ENCODE measurements at regions not wholly inside any gene's neighbourhood (a gene's known extent, or its start where the extent isn't known, plus 50 kb on each side); places are given as distances from the start of the nearest gene placed in this dataset.
A peak's percentile ranks its signal among the peaks of the same experiment; 100 is the strongest.
"Not testable (repeated sequence)": the region's sequence is repeated elsewhere in the genome, so short reads cannot be mapped to it uniquely, and the experiment has no call there.

DNA sequence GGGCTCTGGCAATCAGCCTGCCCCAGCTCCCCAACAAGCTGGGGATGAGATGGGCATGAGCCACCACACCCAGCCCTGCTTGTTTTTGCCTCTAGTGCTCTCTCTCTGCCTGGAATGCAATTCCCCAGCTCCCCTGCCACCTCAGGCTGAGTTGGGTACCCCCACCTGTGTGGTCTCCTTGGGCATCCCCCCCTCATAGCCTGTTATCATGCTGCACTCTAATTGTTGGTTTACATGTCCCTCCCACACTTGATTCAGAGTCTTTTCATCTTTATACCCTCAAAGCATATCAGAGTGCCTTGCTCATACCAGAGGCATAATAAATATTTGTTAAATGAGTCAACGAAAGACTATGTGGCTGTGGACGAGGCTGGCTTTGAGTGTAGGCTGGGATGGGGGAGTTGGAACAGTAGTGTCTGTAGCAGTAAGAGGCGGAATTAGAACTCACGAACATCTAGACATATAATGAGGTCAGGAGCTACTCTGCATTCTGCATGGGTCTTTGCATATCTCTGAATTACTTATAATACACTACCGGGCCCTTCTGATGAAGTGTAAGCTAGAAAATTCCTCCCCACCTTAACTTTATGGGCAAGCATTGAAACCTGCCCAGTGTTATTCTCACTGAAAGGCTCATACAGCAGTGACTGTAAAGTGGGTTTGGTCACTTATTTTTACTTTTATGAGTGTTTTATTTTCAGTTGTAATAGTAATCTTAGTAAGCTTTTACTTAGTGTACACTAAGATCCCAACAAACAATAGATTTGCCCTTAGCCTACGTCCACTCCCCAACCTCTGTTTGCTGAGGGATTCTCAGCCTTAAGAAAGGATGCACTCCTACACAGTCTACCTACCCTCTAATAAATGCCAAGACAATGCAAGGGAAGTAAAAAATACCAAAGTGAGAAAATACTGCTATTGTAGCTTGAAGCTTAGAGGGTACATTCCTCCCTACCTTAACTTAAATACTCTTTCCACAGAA lies 58.7 kb downstream of the EDN1 start:
- peak in 1 of 2 donors; percentile 61 for DNase-seq (ENCODE audit: low read depth in 2 of 2)

GRCh38 chr6:12350644-12351170 lies 60.5 kb downstream of the EDN1 start:
- no peak for DNase-seq (ENCODE audit: low read depth in 2 of 2)

DNA sequence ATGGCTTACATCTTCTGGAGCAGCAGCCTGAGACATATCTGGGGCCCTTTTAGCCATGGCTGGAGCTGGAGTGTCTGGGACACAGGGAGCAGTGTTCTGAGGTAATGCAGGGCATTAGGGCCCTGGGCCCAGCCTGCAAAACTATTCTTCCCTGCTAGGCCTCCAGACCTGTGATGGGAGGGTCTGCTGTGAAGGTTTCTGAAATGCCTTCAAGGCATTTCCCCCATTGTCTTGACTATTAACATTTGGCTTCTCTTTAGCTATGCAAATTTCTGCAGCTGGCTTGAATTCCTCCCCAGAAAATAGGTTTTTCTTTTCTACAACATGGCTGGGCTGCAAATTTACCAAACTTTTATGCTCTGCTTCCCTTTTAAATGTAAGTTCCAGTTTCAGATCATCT lies 61.5 kb downstream of the EDN1 start:
- no peak for DNase-seq (ENCODE audit: low read depth in 2 of 2)

- peak; percentile 45 for DNase-seq (ENCODE audit: low read depth in 2 of 2)
Measured at GRCh38 chr6:12353731-12354130, 63.6 kb downstream of the EDN1 start.

GRCh38 chr6:12354499-12354898 lies 64.3 kb downstream of the EDN1 start:
- DNase-seq (ENCODE audit: low read depth in 2 of 2), result peak in 1 of 2 donors; percentile 73

DNA sequence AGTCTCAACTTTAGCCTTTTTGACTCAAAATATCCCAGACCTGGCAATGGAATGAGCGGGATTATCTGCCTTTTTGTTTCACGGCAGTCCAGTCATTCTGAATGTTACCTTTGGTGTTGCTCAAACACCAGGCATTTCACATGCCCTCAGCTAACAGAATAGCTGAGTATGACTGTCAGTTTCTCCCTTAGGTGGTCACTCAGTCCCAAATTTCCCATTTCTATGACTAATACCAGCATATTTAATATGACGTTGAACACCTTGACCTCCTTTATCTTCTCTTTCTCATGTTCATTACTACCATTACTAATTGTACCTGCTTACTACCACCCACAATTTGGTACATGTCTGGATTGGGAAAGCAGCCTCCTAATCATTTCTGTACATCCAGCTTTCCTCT lies 65.2 kb downstream of the EDN1 start:
- no peak for DNase-seq (ENCODE audit: low read depth in 2 of 2)

- no peak for DNase-seq (ENCODE audit: low read depth in 2 of 2)
Measured at GRCh38 chr6:12356431-12356830, 66.3 kb downstream of the EDN1 start.

- DNase-seq (ENCODE audit: low read depth in 2 of 2), result no peak
Measured at GRCh38 chr6:12356983-12357972, 67.1 kb downstream of the EDN1 start.

DNA sequence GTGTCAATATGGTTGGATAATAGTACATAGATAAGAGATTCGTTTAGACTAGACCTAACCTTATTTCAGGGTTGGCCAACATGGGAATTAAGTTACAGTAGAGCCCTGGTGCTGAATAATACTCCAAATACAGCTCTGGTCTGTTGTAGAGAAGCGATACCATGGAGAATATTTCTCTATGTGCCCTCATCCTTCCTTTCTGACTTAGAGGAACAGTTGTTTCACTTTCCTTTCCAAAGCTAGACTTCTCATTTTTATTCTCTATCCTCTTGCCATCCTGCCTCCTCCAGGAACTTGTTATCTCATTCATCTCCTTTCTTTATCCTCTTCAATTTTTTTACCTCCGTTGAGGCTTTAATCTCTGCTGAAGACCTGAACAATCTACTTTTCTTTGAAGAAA lies 68.9 kb downstream of the EDN1 start:
- DNase-seq (ENCODE audit: low read depth in 2 of 2), result no peak

DNA sequence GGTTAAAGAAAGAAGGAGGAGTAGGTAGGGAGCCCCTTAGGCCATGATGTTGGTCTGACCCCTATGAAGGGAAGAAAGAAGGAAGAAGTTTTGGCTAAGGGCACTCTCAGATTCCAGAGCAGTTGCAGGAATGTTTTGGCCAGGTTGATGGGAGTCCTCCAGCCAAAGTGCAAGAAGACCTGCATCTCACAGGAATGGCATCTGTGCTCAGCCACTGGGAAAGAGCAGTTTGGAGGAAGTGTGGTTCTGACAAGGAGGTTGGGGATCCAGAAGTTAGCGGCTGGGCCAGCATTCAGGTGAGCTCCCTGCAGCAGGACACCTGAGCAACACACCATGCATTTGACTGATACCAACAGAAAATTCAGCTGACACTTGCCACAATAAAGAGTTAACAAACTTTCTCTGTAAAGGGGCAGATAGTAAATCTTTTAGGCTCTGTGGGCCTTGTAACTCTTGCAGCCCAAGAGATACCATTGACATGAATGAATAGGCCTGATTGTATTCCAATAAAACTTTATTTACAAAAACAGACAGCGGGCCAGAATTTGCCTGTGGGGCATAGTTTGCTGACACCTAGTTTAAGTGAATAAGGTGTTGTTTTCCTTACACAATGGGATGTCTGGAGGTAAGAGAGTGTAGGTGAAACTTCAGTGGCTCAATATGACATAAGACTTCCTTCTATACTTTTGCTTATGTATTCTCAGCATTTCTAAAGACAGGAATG lies 71.0 kb downstream of the EDN1 start:
- DNase-seq (ENCODE audit: low read depth in 2 of 2), result no peak

DNA sequence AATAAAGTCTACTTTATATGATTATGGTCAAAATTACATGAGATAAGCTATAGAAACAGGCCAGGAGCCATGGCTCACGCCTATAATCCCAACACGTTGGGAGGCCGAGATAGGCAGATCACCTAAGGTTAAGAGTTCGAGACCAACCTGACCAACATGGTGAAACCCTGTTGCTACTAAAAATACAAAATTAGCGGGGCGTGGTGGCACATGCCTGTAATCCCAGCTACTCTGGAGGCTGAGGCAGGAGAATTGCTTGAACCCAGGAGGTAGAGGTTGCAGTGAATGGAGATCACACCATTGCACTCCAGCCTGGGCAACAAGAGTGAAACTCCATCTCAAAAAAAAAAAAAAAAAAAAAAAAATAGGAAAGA lies 73.1 kb downstream of the EDN1 start:
- DNase-seq (ENCODE audit: low read depth in 2 of 2), result not testable (repeated sequence)

DNA sequence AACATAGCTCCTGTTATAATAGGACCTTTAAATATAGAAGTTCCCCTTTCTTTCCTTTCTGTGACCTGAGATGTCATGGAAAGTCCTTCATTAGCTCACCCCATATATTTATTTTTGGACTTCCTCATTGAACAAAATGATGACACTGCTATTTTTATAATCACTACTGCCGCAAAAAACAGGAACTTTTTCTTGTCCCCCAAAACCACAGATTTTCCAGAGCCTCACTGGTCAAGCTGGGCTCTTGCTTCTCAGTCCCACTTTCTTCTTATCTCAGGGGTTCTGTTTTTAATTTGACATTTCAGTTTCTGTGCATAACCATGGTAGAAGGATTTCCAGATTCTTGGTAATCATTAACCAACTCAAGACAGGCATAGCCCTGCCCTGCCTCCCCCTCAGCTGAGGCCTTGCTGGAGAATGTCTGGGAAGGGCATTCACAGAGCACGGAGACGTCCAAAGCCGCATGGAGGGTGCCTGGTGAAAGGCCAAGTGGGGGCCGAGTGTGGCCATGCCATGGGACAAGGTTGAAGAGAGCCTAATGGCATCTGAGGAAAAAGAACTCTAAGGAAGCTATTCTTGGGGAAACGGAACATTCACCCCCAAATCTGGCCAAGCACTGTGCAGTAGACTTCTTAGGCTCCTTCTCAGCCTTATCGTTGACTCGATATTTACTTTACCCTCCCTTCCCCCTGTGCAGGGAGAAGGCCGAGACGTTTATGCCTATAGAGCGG lies 73.7 kb downstream of the EDN1 start:
- DNase-seq (ENCODE audit: low read depth in 2 of 2), result no peak

DNA sequence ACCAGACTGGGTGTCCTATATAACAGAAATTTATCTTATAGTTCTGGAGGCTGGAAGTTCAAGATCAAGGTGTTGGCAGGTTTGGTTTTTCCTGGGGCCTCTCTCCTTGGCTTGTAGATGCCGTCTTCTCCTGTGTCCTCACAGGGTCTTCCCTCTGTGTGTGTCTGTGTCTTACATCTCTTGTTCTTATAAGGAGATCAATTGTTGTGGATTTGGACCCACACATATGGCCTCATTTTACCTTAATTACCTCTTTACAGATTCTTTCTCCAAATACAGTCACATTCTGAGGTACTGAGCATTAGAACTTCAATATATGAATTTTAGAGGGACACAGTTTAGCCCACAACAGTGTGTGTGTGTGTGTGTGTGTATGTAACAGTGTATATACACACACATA lies 74.5 kb downstream of the EDN1 start:
- DNase-seq (ENCODE audit: low read depth in 2 of 2), result no peak

- no peak for DNase-seq (ENCODE audit: low read depth in 2 of 2)
Measured at GRCh38 chr6:12366731-12367130, 76.6 kb downstream of the EDN1 start.

DNA sequence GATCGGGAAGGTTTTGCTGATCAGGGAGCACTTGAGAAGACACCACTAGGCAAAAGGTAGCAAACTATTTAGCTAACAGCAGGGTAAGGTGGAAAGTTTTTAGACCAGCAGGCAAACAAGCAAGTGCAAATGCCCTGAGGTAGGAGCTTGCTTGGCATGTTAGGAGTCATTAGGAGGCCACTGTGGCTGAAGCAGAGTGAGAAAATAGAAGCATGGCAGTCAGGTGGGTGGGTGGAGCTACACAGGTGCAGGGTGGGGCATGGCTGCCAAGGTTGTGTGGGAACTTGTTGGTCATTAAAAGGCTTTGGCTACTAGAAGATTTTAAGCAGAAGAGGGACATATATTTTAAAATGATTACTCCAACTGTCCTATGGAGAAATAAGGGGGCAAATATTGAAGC lies 77.3 kb downstream of the EDN1 start:
- DNase-seq (ENCODE audit: low read depth in 2 of 2), result no peak

- DNase-seq (ENCODE audit: low read depth in 2 of 2), result no peak
Measured at GRCh38 chr6:12369355-12369754, 79.2 kb downstream of the EDN1 start.

GRCh38 chr6:12369781-12370262 lies 79.7 kb downstream of the EDN1 start:
- DNase-seq (ENCODE audit: low read depth in 2 of 2), result no peak

GRCh38 chr6:12371151-12371550 lies 81.0 kb downstream of the EDN1 start:
- no peak for DNase-seq (ENCODE audit: low read depth in 2 of 2)

- DNase-seq (ENCODE audit: low read depth in 2 of 2), result peak in 1 of 2 donors; percentile 30
Measured at GRCh38 chr6:12371641-12372146, 81.5 kb downstream of the EDN1 start.

GRCh38 chr6:12379181-12379580 lies 89.0 kb downstream of the EDN1 start:
- no peak for DNase-seq (ENCODE audit: low read depth in 2 of 2)

All from dermis microvascular lymphatic vessel endothelial cell (primary cell).